HUDEP-2 (cell line): ENCODE measurements at regions not wholly inside any gene's neighbourhood (a gene's known extent, or its start where the extent isn't known, plus 50 kb on each side); places are given as distances from the start of the nearest gene placed in this dataset.
"Not testable (repeated sequence)": the region's sequence is repeated elsewhere in the genome, so short reads cannot be mapped to it uniquely, and the experiment has no call there.

ENCODE experiments used
- DNase-seq, 76 experiments: peaks; one replicate each; lab custom pipeline; 2025; ENCODE audit not compliant: unreplicated experiment in 76 of 76; lab: John Stamatoyannopoulos, UW

- no peak for DNase-seq
These were observed 62.6 kb upstream of the PAX8 start for GRCh38 chr2:113341191-113341869.

- DNase-seq = no peak
These were observed 59.1 kb upstream of the PAX8 start for GRCh38 chr2:113337809-113338208.

- DNase-seq = not testable (repeated sequence)
These were observed 57.3 kb upstream of the PAX8 start for GRCh38 chr2:113336040-113336439.

GRCh38 chr2:113334147-113334546 is 55.4 kb upstream of the PAX8 start:
- no peak for DNase-seq

DNA sequence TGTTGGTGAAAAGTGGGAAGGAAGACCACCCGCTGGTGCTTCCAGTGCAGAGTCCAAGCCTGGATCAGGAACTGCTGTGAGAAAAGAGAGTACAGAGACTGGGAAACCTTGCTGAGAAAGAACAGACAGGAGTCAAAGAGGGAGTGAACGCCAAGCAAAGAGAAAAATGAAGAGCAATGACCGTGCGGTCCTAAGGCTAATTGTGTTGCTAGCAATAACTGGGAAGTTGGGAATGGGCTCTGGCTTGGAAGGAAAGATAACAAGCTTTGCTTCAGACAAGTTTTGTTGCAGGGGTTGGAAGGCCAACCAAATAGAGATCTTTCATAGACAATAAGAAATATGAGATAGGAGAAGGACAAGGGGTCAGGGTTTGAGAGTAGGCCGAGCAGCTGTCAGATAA is 55.0 kb upstream of the PAX8 start:
- not testable (repeated sequence) for DNase-seq

DNA sequence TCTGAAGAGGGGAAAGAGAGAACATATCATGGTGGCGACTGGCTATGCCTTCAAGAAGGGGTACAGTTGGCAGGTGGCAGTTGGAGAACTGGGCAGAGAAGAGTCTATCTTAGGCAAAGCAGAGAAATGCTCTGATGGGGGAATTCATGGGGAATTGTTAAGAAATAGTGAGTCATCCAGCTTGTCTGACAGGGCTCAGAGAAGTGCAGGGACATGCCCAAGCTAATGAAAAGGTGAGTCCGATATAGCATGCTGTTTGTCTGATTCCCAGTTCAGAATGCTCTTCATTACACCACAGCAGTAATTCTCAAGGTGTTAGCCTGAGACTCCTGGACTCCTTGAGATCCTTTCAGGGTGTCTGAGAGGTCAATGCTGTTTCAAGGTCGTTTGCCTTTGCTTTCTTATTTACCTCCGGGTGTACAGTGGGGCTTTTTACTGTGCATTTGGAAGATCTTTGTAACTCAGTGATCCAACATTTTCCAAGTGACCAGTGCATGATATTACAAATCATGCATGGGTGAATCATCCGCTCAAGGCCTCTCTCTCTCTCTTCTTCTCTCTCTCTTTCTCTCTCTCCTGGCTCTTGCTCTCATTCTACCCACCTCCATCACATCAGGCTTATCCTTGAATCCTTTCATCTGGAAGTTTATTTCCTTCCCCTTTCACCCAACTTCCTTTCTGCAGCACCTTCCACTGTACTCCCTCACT is 51.5 kb upstream of the PAX8 start:
- DNase-seq = not testable (repeated sequence)

- not testable (repeated sequence) for DNase-seq
These were observed 50.3 kb upstream of the PAX8 start for GRCh38 chr2:113328973-113329372.

GRCh38 chr2:113328572-113328971 is 49.9 kb upstream of the PAX8 start:
- DNase-seq = not testable (repeated sequence)
